Neural cell (in vitro differentiated cells): ENCODE measurements at regions not wholly inside any gene's neighbourhood (a gene's known extent, or its start where the extent isn't known, plus 50 kb on each side); places are given as distances from the start of the nearest gene placed in this dataset.

Experiments
- H2AFZ ChIP-seq: fragments of 200-600, 300-800 bp; sonication (generic), shearing (Covaris generic); 2 replicates; pipeline ENCODE4 v1.6.0; 2014; ENCODE audit warnings: low read depth, mild to moderate bottlenecking, antibody characterized with exemption, low read length, moderate library complexity
- H3F3A ChIP-seq: fragments of 200-600 bp; shearing (Covaris generic); 2 replicates; pipeline ENCODE4 v1.6.1; 2016; ENCODE audit warnings: mild to moderate bottlenecking, moderate library complexity, mixed read lengths, antibody characterized with exemption, low read length; ENCODE audit not compliant: insufficient read depth, poor library complexity, severe bottlenecking
- H3K27ac ChIP-seq: fragments of 200-600, 300-800 bp; sonication (generic), shearing (Covaris generic); 2 replicates; pipeline ENCODE4 v1.5.1; 2014; ENCODE audit warnings: mild to moderate bottlenecking, low read length, moderate library complexity
- H3K27me3 ChIP-seq: fragments of 300-800, 200-600 bp; sonication (generic), shearing (Covaris generic); 2 replicates; pipeline ENCODE4 v1.6.0; 2014; ENCODE audit warnings: mild to moderate bottlenecking, low read depth, low read length, moderate library complexity; ENCODE audit not compliant: insufficient read depth
- H3K36me3 ChIP-seq: fragments of 300-800, 200-600 bp; sonication (generic), shearing (Covaris generic); 2 replicates; pipeline ENCODE4 v1.5.1; 2014; ENCODE audit warnings: mild to moderate bottlenecking, antibody characterized with exemption, low read length, moderate library complexity; ENCODE audit not compliant: insufficient read depth
- H3K4me2 ChIP-seq: fragments of 300-800, 200-600 bp; sonication (generic), shearing (Covaris generic); 2 replicates; pipeline ENCODE4 v1.6.0; 2014; ENCODE audit warnings: mild to moderate bottlenecking, low read length
- H3K4me3 ChIP-seq: fragments of 300-800, 200-600 bp; sonication (generic), shearing (Covaris generic); 2 replicates; pipeline ENCODE4 v1.5.1; 2014; ENCODE audit warnings: mild to moderate bottlenecking, low read length, moderate library complexity
- H3K79me2 ChIP-seq: fragments of 200-600 bp; shearing (Covaris generic); replicated peaks from 2 replicates; pipeline ENCODE4 v1.6.0; 2014; ENCODE audit warnings: mild to moderate bottlenecking, low read length, moderate library complexity; ENCODE audit not compliant: insufficient read depth
- H3K9ac ChIP-seq: fragments of 300-800, 200-600 bp; sonication (generic), shearing (Covaris generic); 2 replicates; pipeline ENCODE4 v1.6.1; 2016; ENCODE audit warnings: mild to moderate bottlenecking, low read length, mixed read lengths
- H3K9me2 ChIP-seq: fragments of 200-600 bp; shearing (Covaris generic); 2 replicates; pipeline ENCODE4 v1.6.1; 2016; ENCODE audit warnings: mild to moderate bottlenecking, low read length, mixed read lengths; ENCODE audit not compliant: insufficient read depth
- H3K9me3 ChIP-seq: fragments of 200-600, 300-800 bp; sonication (generic), shearing (Covaris generic); 2 replicates; pipeline ENCODE4 v1.6.1; 2016; ENCODE audit warnings: mild to moderate bottlenecking, mixed run types, low read length, moderate library complexity, mixed read lengths
- H4K20me1 ChIP-seq: fragments of 200-600 bp; shearing (Covaris generic); 2 replicates; pipeline ENCODE4 v1.6.1; 2016; ENCODE audit warnings: mild to moderate bottlenecking, mixed run types; ENCODE audit not compliant: insufficient read depth
- EP300 ChIP-seq: fragments of 450-650 bp; conservative IDR thresholded peaks from 2 replicates; pipeline ENCODE4 v1.6.1; 2014; ENCODE audit warnings: antibody characterized with exemption, mild to moderate bottlenecking, moderate library complexity; ENCODE audit not compliant: poor library complexity, severe bottlenecking
- EZH2 ChIP-seq: fragments of 200-600, 300-800 bp; shearing (Covaris generic), sonication (generic); IDR thresholded peaks from 2 replicates; pipeline ENCODE4 v1.6.1; 2014; ENCODE audit warnings: antibody characterized with exemption, low read length, borderline replicate concordance, mild to moderate bottlenecking; ENCODE audit not compliant: insufficient read depth, poor library complexity, severe bottlenecking
- MXI1 ChIP-seq: fragments of 450-650 bp; conservative IDR thresholded peaks from 2 replicates; pipeline ENCODE4 v1.6.1; 2014; ENCODE audit warnings: antibody characterized with exemption, mild to moderate bottlenecking; ENCODE audit not compliant: poor library complexity, severe bottlenecking
- POLR2AphosphoS5 ChIP-seq: IDR thresholded peaks from 2 replicates; pipeline ENCODE4 v1.6.1; 2012
- RAD21 ChIP-seq: fragments of 450-650 bp; conservative IDR thresholded peaks from 2 replicates; pipeline ENCODE4 v1.6.1; 2014; ENCODE audit warnings: antibody characterized with exemption, mild to moderate bottlenecking, moderate library complexity
- SMC3 ChIP-seq: fragments of 450-650 bp; conservative IDR thresholded peaks from 2 replicates; pipeline ENCODE4 v1.6.1; 2014; ENCODE audit warnings: antibody characterized with exemption, mild to moderate bottlenecking, moderate library complexity; ENCODE audit not compliant: poor library complexity
- TAF1 ChIP-seq: IDR thresholded peaks from 2 replicates; pipeline ENCODE4 v1.6.1; 2012; ENCODE audit warnings: low read depth
- TF ChIP-seq, protein P1 (sequence below): fragments of 450-650 bp; IDR thresholded peaks from 2 replicates; pipeline ENCODE4 v1.5.1; 2014; ENCODE audit warnings: antibody characterized with exemption, mild to moderate bottlenecking, moderate library complexity; ENCODE audit not compliant: poor library complexity, severe bottlenecking
- TF ChIP-seq, protein P2 (sequence below): IDR thresholded peaks from 2 replicates; pipeline ENCODE4 v1.6.1; 2012; ENCODE audit warnings: borderline replicate concordance

DNA sequence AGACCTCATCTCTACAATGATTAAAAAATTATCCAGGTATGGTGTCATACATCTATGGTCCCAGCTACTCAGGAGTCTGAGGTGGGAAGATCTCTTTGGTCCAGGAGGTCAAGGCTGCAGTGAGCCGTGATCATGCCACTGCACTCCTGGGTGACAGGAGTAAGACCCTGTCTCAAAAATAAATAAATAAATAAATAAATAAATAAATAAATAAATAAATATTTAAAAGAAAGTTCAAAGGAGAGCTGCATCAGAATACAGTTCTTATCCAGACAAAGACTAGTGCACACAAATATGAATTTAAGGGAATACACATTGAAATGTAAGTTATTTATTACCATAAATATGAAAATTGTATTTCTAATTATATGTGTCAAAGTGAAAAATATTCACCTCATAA lies 624.9 kb downstream of the SLITRK6 start (continued):
- TF ChIP-seq, protein P1, sequence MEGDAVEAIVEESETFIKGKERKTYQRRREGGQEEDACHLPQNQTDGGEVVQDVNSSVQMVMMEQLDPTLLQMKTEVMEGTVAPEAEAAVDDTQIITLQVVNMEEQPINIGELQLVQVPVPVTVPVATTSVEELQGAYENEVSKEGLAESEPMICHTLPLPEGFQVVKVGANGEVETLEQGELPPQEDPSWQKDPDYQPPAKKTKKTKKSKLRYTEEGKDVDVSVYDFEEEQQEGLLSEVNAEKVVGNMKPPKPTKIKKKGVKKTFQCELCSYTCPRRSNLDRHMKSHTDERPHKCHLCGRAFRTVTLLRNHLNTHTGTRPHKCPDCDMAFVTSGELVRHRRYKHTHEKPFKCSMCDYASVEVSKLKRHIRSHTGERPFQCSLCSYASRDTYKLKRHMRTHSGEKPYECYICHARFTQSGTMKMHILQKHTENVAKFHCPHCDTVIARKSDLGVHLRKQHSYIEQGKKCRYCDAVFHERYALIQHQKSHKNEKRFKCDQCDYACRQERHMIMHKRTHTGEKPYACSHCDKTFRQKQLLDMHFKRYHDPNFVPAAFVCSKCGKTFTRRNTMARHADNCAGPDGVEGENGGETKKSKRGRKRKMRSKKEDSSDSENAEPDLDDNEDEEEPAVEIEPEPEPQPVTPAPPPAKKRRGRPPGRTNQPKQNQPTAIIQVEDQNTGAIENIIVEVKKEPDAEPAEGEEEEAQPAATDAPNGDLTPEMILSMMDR: no peak
- TF ChIP-seq TAF1: no peak

DNA sequence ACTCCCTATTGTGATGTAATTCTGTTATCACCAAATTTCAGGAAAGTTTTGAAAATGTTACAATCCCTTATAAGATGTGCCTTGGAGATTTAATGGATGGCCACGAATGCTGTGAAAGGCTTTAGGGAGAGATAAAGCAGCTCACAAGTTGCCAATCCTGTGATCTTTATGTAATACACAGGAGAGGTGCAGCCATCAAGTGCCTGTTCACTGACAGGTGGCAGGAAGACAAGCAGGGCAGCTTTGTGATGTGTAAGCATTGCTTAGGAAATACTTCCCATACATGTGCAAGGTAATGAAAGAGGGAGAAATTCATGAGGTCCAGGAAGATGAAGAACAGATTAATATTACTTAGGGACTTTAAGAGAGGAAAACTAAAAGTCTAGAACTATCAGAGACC lies 628.8 kb downstream of the SLITRK6 start:
- Histone ChIP-seq H3F3A (no peaks in the 10 kb centered on the region), H3K9ac (no peak overlapping the region), H3K9me3 (no peaks in the 10 kb centered on the region), H2AFZ (no peak overlapping the region), H3K27ac (peak overlapping the region; percentile 47), H3K4me2 (no peak overlapping the region), H3K4me3 (peak overlapping the region; percentile 4), H3K27me3 (no peaks in the 10 kb centered on the region), H3K9me2 (no peaks in the 10 kb centered on the region), H3K79me2 (no peaks in the 10 kb centered on the region), H4K20me1 (no peaks in the 10 kb centered on the region), H3K36me3 (no peaks in the 10 kb centered on the region)
- TF ChIP-seq, protein P1: no peak
- peak; percentile 52 for TF ChIP-seq POLR2AphosphoS5
- TF ChIP-seq TAF1: no peak
- no peak for TF ChIP-seq EZH2
- TF ChIP-seq RAD21: no peak
- TF ChIP-seq MXI1: no peak
- TF ChIP-seq EP300: peak; percentile 88
- no peak for TF ChIP-seq SMC3
- TF ChIP-seq, protein P2, sequence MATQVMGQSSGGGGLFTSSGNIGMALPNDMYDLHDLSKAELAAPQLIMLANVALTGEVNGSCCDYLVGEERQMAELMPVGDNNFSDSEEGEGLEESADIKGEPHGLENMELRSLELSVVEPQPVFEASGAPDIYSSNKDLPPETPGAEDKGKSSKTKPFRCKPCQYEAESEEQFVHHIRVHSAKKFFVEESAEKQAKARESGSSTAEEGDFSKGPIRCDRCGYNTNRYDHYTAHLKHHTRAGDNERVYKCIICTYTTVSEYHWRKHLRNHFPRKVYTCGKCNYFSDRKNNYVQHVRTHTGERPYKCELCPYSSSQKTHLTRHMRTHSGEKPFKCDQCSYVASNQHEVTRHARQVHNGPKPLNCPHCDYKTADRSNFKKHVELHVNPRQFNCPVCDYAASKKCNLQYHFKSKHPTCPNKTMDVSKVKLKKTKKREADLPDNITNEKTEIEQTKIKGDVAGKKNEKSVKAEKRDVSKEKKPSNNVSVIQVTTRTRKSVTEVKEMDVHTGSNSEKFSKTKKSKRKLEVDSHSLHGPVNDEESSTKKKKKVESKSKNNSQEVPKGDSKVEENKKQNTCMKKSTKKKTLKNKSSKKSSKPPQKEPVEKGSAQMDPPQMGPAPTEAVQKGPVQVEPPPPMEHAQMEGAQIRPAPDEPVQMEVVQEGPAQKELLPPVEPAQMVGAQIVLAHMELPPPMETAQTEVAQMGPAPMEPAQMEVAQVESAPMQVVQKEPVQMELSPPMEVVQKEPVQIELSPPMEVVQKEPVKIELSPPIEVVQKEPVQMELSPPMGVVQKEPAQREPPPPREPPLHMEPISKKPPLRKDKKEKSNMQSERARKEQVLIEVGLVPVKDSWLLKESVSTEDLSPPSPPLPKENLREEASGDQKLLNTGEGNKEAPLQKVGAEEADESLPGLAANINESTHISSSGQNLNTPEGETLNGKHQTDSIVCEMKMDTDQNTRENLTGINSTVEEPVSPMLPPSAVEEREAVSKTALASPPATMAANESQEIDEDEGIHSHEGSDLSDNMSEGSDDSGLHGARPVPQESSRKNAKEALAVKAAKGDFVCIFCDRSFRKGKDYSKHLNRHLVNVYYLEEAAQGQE: no peak

DNA sequence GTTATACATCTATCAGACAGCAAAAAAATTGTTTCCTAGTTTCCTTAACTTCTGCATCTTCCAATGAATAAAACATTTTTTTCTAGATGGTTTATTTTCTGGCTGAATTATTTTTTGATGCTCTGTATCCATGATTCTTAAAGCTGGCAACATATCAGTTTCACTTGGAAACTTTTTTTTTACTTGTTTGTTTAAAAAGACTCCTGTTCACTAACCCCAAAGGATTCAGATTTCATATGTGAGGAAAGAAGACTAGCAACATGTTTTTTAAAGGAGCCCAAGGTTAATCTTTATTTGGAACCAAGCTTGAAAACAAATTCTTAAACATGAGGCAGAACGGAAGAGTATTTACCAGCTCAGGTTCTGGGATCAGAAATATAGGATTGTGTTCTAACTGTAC lies 632.3 kb downstream of the SLITRK6 start:
- Histone ChIP-seq H3K27me3 (no peaks in the 10 kb centered on the region), H3K9ac (no peak overlapping the region), H3K4me2 (no peak overlapping the region), H3K4me3 (no peak overlapping the region), H3K36me3 (no peaks in the 10 kb centered on the region), H3F3A (no peaks in the 10 kb centered on the region), H3K79me2 (no peaks in the 10 kb centered on the region), H3K9me2 (no peaks in the 10 kb centered on the region), H4K20me1 (no peaks in the 10 kb centered on the region), H3K27ac (no peak overlapping the region), H2AFZ (no peak overlapping the region), H3K9me3 (peaks cover 10% of the 10 kb centered on the region)
- TF ChIP-seq EP300: no peak
- no peak for TF ChIP-seq MXI1
- no peak for TF ChIP-seq EZH2
- TF ChIP-seq POLR2AphosphoS5: no peak
- TF ChIP-seq TAF1: no peak
- TF ChIP-seq RAD21: no peak
- no peak for TF ChIP-seq SMC3
- TF ChIP-seq, protein P2: no peak
- TF ChIP-seq, protein P1: no peak
